HUES64 (cell line): ENCODE measurements at regions not wholly inside any gene's neighbourhood (a gene's known extent, or its start where the extent isn't known, plus 50 kb on each side); places are given as distances from the start of the nearest gene placed in this dataset.

Experiments
- H3K27ac ChIP-seq: 2 replicates; pipeline ENCODE4 v1.7.0; 2013; ENCODE audit warnings: low read depth, low read length, inconsistent platforms
- H3K27me3 ChIP-seq: 2 replicates; pipeline ENCODE4 v1.6.1; 2013; ENCODE audit warnings: mild to moderate bottlenecking, low read length; ENCODE audit not compliant: insufficient read depth
- H3K36me3 ChIP-seq: 2 replicates; pipeline ENCODE4 v1.6.1; 2013; ENCODE audit warnings: mild to moderate bottlenecking, low read length; ENCODE audit not compliant: insufficient read depth
- H3K4me1 ChIP-seq: 2 replicates; pipeline ENCODE4 v1.6.1; 2013; ENCODE audit warnings: mild to moderate bottlenecking, low read length, moderate library complexity; ENCODE audit not compliant: insufficient read depth
- H3K4me3 ChIP-seq: 2 replicates; pipeline ENCODE4 v1.5.1; 2013; ENCODE audit warnings: mild to moderate bottlenecking, low read length, moderate library complexity
- H3K9ac ChIP-seq: 2 replicates; pipeline ENCODE4 v1.6.1; 2013; ENCODE audit warnings: mild to moderate bottlenecking, low read depth, low read length
- H3K9me3 ChIP-seq: 2 replicates; pipeline ENCODE4 v1.6.1; 2013; ENCODE audit warnings: low read depth, low read length; ENCODE audit not compliant: insufficient read depth
- WGBS: fragments of 150-250, 120-280 bp; methylation state at CpG from one replicate; pipeline ENCODE4 v1.1.7; 2013; ENCODE audit warnings: missing lambda C conversion rate; 5-methylcytosine and 5-hydroxymethylcytosine counted together

- 93% methylated on average over 9 of the region's 9 CpGs for WGBS
- Histone ChIP-seq H3K27ac (no peak overlapping the region), H3K27me3 (no peaks in the 10 kb centered on the region), H3K4me1 (no peaks in the 10 kb centered on the region), H3K9me3 (no peaks in the 10 kb centered on the region), H3K36me3 (no peaks in the 10 kb centered on the region), H3K9ac (no peak overlapping the region), H3K4me3 (no peak overlapping the region)
Measured at GRCh38 chr3:148604270-148605085, 93.2 kb upstream of the AGTR1 start.

DNA sequence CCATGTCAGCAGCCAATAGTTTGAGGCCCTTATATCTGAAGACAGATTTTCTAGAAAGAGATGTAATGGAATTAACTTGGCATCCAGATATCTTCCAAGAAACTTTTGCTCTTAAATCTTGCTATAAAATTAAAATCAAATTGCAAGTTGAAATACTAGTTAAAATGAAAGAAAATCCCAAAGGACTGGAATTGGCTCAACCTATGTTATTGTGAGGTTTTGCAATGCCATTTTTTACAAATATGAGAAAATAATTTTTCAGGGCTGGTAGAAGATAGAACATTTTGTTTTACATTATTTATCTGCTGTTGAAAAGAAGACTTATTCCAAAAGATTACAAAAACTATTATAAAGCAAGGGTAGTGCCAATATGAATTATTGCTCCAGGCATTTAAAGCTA is 92.2 kb upstream of the AGTR1 start:
- no peak overlapping the region for H3K27ac ChIP-seq

GRCh38 chr3:148606979-148607378 is 90.7 kb upstream of the AGTR1 start:
- H3K9me3 ChIP-seq: no peaks in the 10 kb centered on the region
- H3K4me1 ChIP-seq: no peaks in the 10 kb centered on the region
- no peaks in the 10 kb centered on the region for H3K27me3 ChIP-seq
- no peak overlapping the region for H3K27ac ChIP-seq
- H3K9ac ChIP-seq: no peak overlapping the region
- H3K36me3 ChIP-seq: no peaks in the 10 kb centered on the region
- H3K4me3 ChIP-seq: no peak overlapping the region

More for the DNA sequence above, 92.2 kb upstream of the AGTR1 start:
- Histone ChIP-seq H3K9me3 (no peaks in the 10 kb centered on the region), H3K9ac (no peak overlapping the region), H3K4me1 (no peaks in the 10 kb centered on the region), H3K4me3 (no peak overlapping the region), H3K36me3 (no peaks in the 10 kb centered on the region), H3K27me3 (no peaks in the 10 kb centered on the region)

GRCh38 chr3:148607491-148607890 is 90.2 kb upstream of the AGTR1 start:
- Histone ChIP-seq H3K27me3 (no peaks in the 10 kb centered on the region), H3K9ac (no peak overlapping the region), H3K27ac (no peak overlapping the region), H3K9me3 (no peaks in the 10 kb centered on the region), H3K36me3 (no peaks in the 10 kb centered on the region), H3K4me1 (no peaks in the 10 kb centered on the region), H3K4me3 (no peak overlapping the region)
- no CpG with 5 or more reads among the region's 1 CpG for WGBS

DNA sequence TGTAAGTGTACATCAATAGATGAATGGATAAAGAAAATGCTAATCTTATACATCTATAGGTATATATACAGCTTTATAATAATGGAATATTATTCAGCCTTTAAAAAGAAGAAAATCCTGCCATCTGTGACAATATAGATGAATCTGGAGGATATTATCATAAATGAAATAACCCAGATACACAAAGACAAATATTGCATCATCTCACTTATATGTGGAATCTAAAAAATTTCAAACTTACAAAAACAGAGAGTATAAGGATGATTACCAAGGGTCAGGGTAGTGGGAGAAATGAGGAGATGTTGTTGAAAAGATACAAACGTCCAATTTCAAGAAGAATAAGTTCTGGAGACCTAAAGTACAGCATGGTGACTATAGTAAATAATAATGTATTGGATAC is 85.4 kb upstream of the AGTR1 start:
- H3K4me3 ChIP-seq: no peak overlapping the region
- WGBS: 95% methylated on average over 1 of the region's 1 CpG
- no peak overlapping the region for H3K9ac ChIP-seq
- H3K4me1 ChIP-seq: no peaks in the 10 kb centered on the region
- no peak overlapping the region for H3K27ac ChIP-seq
- H3K9me3 ChIP-seq: no peaks in the 10 kb centered on the region
- no peaks in the 10 kb centered on the region for H3K36me3 ChIP-seq
- no peaks in the 10 kb centered on the region for H3K27me3 ChIP-seq

GRCh38 chr3:148615382-148615781 is 82.3 kb upstream of the AGTR1 start:
- 94% methylated on average over 2 of the region's 3 CpGs for WGBS
- Histone ChIP-seq H3K4me1 (no peaks in the 10 kb centered on the region), H3K9ac (no peak overlapping the region), H3K27me3 (no peaks in the 10 kb centered on the region), H3K4me3 (no peak overlapping the region), H3K9me3 (no peaks in the 10 kb centered on the region), H3K27ac (no peak overlapping the region), H3K36me3 (no peaks in the 10 kb centered on the region)

GRCh38 chr3:148625095-148625736 is 72.5 kb upstream of the AGTR1 start:
- Histone ChIP-seq H3K27ac (no peak overlapping the region), H3K36me3 (no peaks in the 10 kb centered on the region), H3K4me1 (no peaks in the 10 kb centered on the region), H3K9me3 (no peaks in the 10 kb centered on the region), H3K9ac (no peak overlapping the region), H3K27me3 (no peaks in the 10 kb centered on the region), H3K4me3 (no peak overlapping the region)
- WGBS: 92% methylated on average over 3 of the region's 4 CpGs

- Histone ChIP-seq H3K36me3 (no peaks in the 10 kb centered on the region), H3K9me3 (no peaks in the 10 kb centered on the region), H3K4me1 (no peaks in the 10 kb centered on the region), H3K9ac (no peak overlapping the region), H3K27ac (no peak overlapping the region), H3K27me3 (no peaks in the 10 kb centered on the region), H3K4me3 (no peak overlapping the region)
- WGBS: 89% methylated on average over 2 of the region's 2 CpGs
Measured at GRCh38 chr3:148625991-148626390, 71.7 kb upstream of the AGTR1 start.

DNA sequence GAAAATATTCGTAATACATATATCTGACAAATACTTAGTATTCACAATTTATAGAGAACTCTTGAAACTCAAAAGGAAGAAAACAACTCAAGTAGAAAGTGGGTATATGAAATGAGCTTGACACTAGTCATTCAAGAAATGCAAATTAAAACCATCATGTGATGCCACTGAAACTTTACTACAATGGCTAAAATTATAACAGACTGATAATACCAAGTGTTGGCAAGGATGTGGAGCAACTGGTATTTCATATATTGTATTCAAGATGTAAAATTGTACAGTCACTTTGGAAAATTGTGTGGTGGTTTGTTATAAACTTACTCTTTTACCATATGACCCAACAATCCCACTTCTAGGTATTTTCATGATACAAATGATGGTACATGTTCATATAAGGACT is 68.7 kb upstream of the AGTR1 start:
- WGBS: no CpG with 5 or more reads among the region's 1 CpG
- Histone ChIP-seq H3K36me3 (no peaks in the 10 kb centered on the region), H3K4me3 (no peak overlapping the region), H3K9ac (no peak overlapping the region), H3K4me1 (no peaks in the 10 kb centered on the region), H3K27ac (no peak overlapping the region), H3K9me3 (no peaks in the 10 kb centered on the region), H3K27me3 (no peaks in the 10 kb centered on the region)

- H3K36me3 ChIP-seq: no peaks in the 10 kb centered on the region
- no peaks in the 10 kb centered on the region for H3K4me1 ChIP-seq
- H3K9ac ChIP-seq: no peak overlapping the region
- H3K27me3 ChIP-seq: no peaks in the 10 kb centered on the region
- H3K27ac ChIP-seq: no peak overlapping the region
- no peaks in the 10 kb centered on the region for H3K9me3 ChIP-seq
- H3K4me3 ChIP-seq: no peak overlapping the region
- WGBS: 77% methylated on average over 6 of the region's 6 CpGs
Measured at GRCh38 chr3:148631124-148631903, 66.4 kb upstream of the AGTR1 start.

- H3K4me1 ChIP-seq: no peaks in the 10 kb centered on the region
- no peak overlapping the region for H3K9ac ChIP-seq
- 92% methylated on average over 2 of the region's 2 CpGs for WGBS
- no peak overlapping the region for H3K4me3 ChIP-seq
- H3K9me3 ChIP-seq: no peaks in the 10 kb centered on the region
- no peak overlapping the region for H3K27ac ChIP-seq
- no peaks in the 10 kb centered on the region for H3K36me3 ChIP-seq
- no peaks in the 10 kb centered on the region for H3K27me3 ChIP-seq
Measured at GRCh38 chr3:148641722-148642121, 56.0 kb upstream of the AGTR1 start.
